ENCODE measurements at regions not wholly inside any gene's neighbourhood (a gene's known extent, or its start where the extent isn't known, plus 50 kb on each side); places are given as distances from the start of the nearest gene placed in this dataset.

GRCh38 chr7:20513897-20514296 lies 101.6 kb upstream of the ABCB5 start:
- H3K36me3 ChIP-seq (ENCODE audit: control insufficient read depth in 2 of 2, insufficient read depth in 1 of 2, low read length in 2 of 2): no peaks in the 10 kb centered on the region
- ChIA-PET POLR2A (no interaction called here), CTCF (interaction anchor here (0.6 to 1.4 kb wide), 2 partner anchors 16 to 84 kb away, joined by 4 to 5 read pairs; no protein-coding TSS in a partner anchor)
- H3K4me1 ChIP-seq (ENCODE audit: control insufficient read depth, insufficient read depth, low read length): peaks cover 16% of the 10 kb centered on the region
- H3K9me3 ChIP-seq (ENCODE audit: control insufficient read depth, insufficient read depth, low read depth, low read length): no peaks in the 10 kb centered on the region
- H3K27ac ChIP-seq (ENCODE audit: extremely low read depth, low read depth, low read length): no peak overlapping the region
- TF ChIP-seq OSR2 (tag by site-specific recombination; IDR thresholded peaks at IDR 0.05): no peak
- TF ChIP-seq ZNF157 (tag by site-specific recombination; IDR thresholded peaks at IDR 0.05): no peak
- TF ChIP-seq MEIS1 (CRISPR knock-in tag; IDR thresholded peaks at IDR 0.05; ENCODE audit: borderline replicate concordance): no peak
- no peak for TF ChIP-seq ZNF362 (tag by site-specific recombination; IDR thresholded peaks at IDR 0.05)
- no peak for TF ChIP-seq ZSCAN23 (tag by site-specific recombination; IDR thresholded peaks at IDR 0.05)
- H3K4me3 ChIP-seq (ENCODE audit: low read depth, low read length): no peak overlapping the region

- POLR2A ChIA-PET: no interaction called here
- Histone ChIP-seq H3K27ac (ENCODE audit: extremely low read depth, low read depth, low read length) (no peak overlapping the region), H3K4me3 (ENCODE audit: low read depth, low read length) (no peak overlapping the region), H3K36me3 (ENCODE audit: control insufficient read depth in 2 of 2, insufficient read depth in 1 of 2, low read length in 2 of 2) (no peaks in the 10 kb centered on the region), H3K9me3 (ENCODE audit: control insufficient read depth, insufficient read depth, low read depth, low read length) (no peaks in the 10 kb centered on the region), H3K4me1 (ENCODE audit: control insufficient read depth, insufficient read depth, low read length) (peaks cover 16% of the 10 kb centered on the region)
- CTCF ChIA-PET: interaction anchor here (0.6 kb wide), 1 partner anchor 16 kb away, joined by 4 read pairs; no protein-coding TSS in a partner anchor
- no peak for TF ChIP-seq ZNF341 (tag by site-specific recombination; IDR thresholded peaks at IDR 0.05; ENCODE audit: low read depth)
- peak; percentile 78 for TF ChIP-seq ZNF580 (tag by site-specific recombination; IDR thresholded peaks at IDR 0.05)
- no peak for TF ChIP-seq ZNF23 (tag by site-specific recombination; IDR thresholded peaks at IDR 0.05; ENCODE audit: borderline replicate concordance)
- no peak for TF ChIP-seq ZSCAN18 (tag by site-specific recombination; IDR thresholded peaks at IDR 0.05)
- TF ChIP-seq ZNF560 (tag by site-specific recombination; IDR thresholded peaks at IDR 0.05; ENCODE audit: borderline replicate concordance): no peak
- no peak for TF ChIP-seq ZBTB10 (tag by site-specific recombination; IDR thresholded peaks at IDR 0.05)
- TF ChIP-seq ZNF513 (tag by site-specific recombination; IDR thresholded peaks at IDR 0.05): peak; percentile 55; the same call in 1 of the 2 replicates
- TF ChIP-seq BCL11B (tag by site-specific recombination; IDR thresholded peaks at IDR 0.05; ENCODE audit: low read depth): 0 out of 2 replicates have a peak, but pooled peaks have one; percentile 45
- TF ChIP-seq SALL2 (tag by site-specific recombination; IDR thresholded peaks at IDR 0.05; ENCODE audit: borderline replicate concordance): no peak
- no peak for TF ChIP-seq ZNF555 (tag by site-specific recombination; conservative IDR thresholded peaks at IDR 0.05)
- TF ChIP-seq ZNF624 (tag by site-specific recombination; IDR thresholded peaks at IDR 0.05): peak; percentile 65; the same call in 1 of the 2 replicates
- TF ChIP-seq ZNF426 (tag by site-specific recombination; IDR thresholded peaks at IDR 0.05): no peak
- no peak for TF ChIP-seq AEBP2 (tag by site-specific recombination; IDR thresholded peaks at IDR 0.05; ENCODE audit: borderline replicate concordance)
- no peak for TF ChIP-seq ZBTB8A (tag by site-specific recombination; IDR thresholded peaks at IDR 0.05)
- TF ChIP-seq ZNF19 (tag by site-specific recombination; IDR thresholded peaks at IDR 0.05; ENCODE audit: low read depth): no peak
- peak; percentile 89 for TF ChIP-seq ZNF626 (tag by site-specific recombination; IDR thresholded peaks at IDR 0.05)
- TF ChIP-seq ZNF629 (tag by site-specific recombination; IDR thresholded peaks at IDR 0.05): peak; percentile 53
- no peak for TF ChIP-seq ZNF280D (tag by site-specific recombination; IDR thresholded peaks at IDR 0.05)
Observed at GRCh38 chr7:20514364-20514763, 101.1 kb upstream of the ABCB5 start.
